Gastrocnemius medialis (tissue), 4 donors: ENCODE measurements at regions not wholly inside any gene's neighbourhood (a gene's known extent, or its start where the extent isn't known, plus 50 kb on each side); places are given as distances from the start of the nearest gene placed in this dataset.

Experiments used
- CTCF ChIP-seq, 5 experiments: fragments of 450-650 bp in 3 of 5; fragments of 200-600 bp in 2 of 5; sonication (generic) in 2 of 5; IDR thresholded peaks in 4 of 5; conservative IDR thresholded peaks in 1 of 5; 1 replicate in 4 of 5; 2 replicates in 1 of 5; pipeline ENCODE4 v1.5.1; 2016 to 2019; ENCODE audit warnings: antibody characterized with exemption in 5 of 5, mild to moderate bottlenecking in 3 of 5, moderate library complexity in 3 of 5
- POLR2A ChIP-seq, 2 donors: fragments of 450-650 bp; IDR thresholded peaks; one replicate each; pipeline ENCODE4 v1.6.1; 2017; ENCODE audit warnings: antibody characterized with exemption in 2 of 2, mild to moderate bottlenecking in 2 of 2, moderate library complexity in 2 of 2

GRCh38 chr13:50189450-50189849, 174.2 kb downstream of the KCNRG start:
- no peak for TF ChIP-seq CTCF (IDR thresholded peaks at IDR 0.05 in 4 of 5, conservative IDR thresholded peaks at IDR 0.05 in 1 of 5)
- TF ChIP-seq POLR2A (IDR thresholded peaks at IDR 0.05), result no peak
